ENCODE measurements at regions not wholly inside any gene's neighbourhood (a gene's known extent, or its start where the extent isn't known, plus 50 kb on each side); places are given as distances from the start of the nearest gene placed in this dataset.

GRCh38 chr1:208818770-208819445 is 574.7 kb upstream of the PLXNA2 start:
- H3K4me1 ChIP-seq: no peaks in the 10 kb centered on the region
- no peak for DNase-seq (ENCODE audit: extremely low spot score)
- TF ChIP-seq EP300 (IDR thresholded peaks at IDR 0.05) (no peak), POLR2A (IDR thresholded peaks at IDR 0.05; ENCODE audit: low read depth) (no peak), POLR2AphosphoS5 (IDR thresholded peaks at IDR 0.05) (no peak), CTCF (IDR thresholded peaks at IDR 0.05) (no peak)
- intact Hi-C loops (cut with DNase I): no loop called here
- no peak overlapping the region for H3K27ac ChIP-seq (replicated peaks in 1 of 4)
- WGBS: 82% methylated on average over 8 of the region's 8 CpGs
- no peak overlapping the region for H3K4me3 ChIP-seq
- H3K36me3 ChIP-seq: no peaks in the 10 kb centered on the region
- H3K9me3 ChIP-seq: no peaks in the 10 kb centered on the region
- no peaks in the 10 kb centered on the region for H3K27me3 ChIP-seq

- H3K9me3 ChIP-seq: no peaks in the 10 kb centered on the region
- no peaks in the 10 kb centered on the region for H3K4me1 ChIP-seq
- no peak for DNase-seq (ENCODE audit: extremely low spot score)
- no peaks in the 10 kb centered on the region for H3K27me3 ChIP-seq
- H3K4me3 ChIP-seq: no peak overlapping the region
- intact Hi-C loops (cut with DNase I): no loop called here
- H3K36me3 ChIP-seq: no peaks in the 10 kb centered on the region
- H3K27ac ChIP-seq (replicated peaks in 1 of 4): no peak overlapping the region
- no peak for TF ChIP-seq POLR2AphosphoS5 (IDR thresholded peaks at IDR 0.05)
- no peak for TF ChIP-seq POLR2A (IDR thresholded peaks at IDR 0.05; ENCODE audit: low read depth)
- TF ChIP-seq EP300 (IDR thresholded peaks at IDR 0.05): no peak
- no peak for TF ChIP-seq CTCF (IDR thresholded peaks at IDR 0.05)
- WGBS: 50% methylated on average over 2 of the region's 2 CpGs
Measured at GRCh38 chr1:208820580-208821212, 576.5 kb upstream of the PLXNA2 start.

GRCh38 chr1:208821939-208822338 is 577.8 kb upstream of the PLXNA2 start:
- intact Hi-C loops (cut with DNase I): no loop called here
- H3K4me3 ChIP-seq: no peak overlapping the region
- H3K4me1 ChIP-seq: no peaks in the 10 kb centered on the region
- no peaks in the 10 kb centered on the region for H3K36me3 ChIP-seq
- no peak for DNase-seq (ENCODE audit: extremely low spot score)
- H3K27ac ChIP-seq (replicated peaks in 1 of 4): no peak overlapping the region
- H3K9me3 ChIP-seq: no peaks in the 10 kb centered on the region
- TF ChIP-seq POLR2A (IDR thresholded peaks at IDR 0.05; ENCODE audit: low read depth) (no peak), EP300 (IDR thresholded peaks at IDR 0.05) (no peak), POLR2AphosphoS5 (IDR thresholded peaks at IDR 0.05) (no peak), CTCF (IDR thresholded peaks at IDR 0.05) (no peak)
- WGBS: 94% methylated on average over 7 of the region's 7 CpGs
- H3K27me3 ChIP-seq: peaks cover 0 to 3% (median 0%) of the 10 kb centered on the region in 4 donors

GRCh38 chr1:208825300-208825699 is 581.1 kb upstream of the PLXNA2 start:
- intact Hi-C loops (cut with DNase I): no loop called here
- H3K4me3 ChIP-seq: no peak overlapping the region
- no peak for DNase-seq (ENCODE audit: extremely low spot score)
- 70% methylated on average over 2 of the region's 2 CpGs for WGBS
- no peaks in the 10 kb centered on the region for H3K9me3 ChIP-seq
- H3K27ac ChIP-seq (replicated peaks in 1 of 4): no peak overlapping the region
- H3K36me3 ChIP-seq: no peaks in the 10 kb centered on the region
- peaks cover 0 to 3% (median 0%) of the 10 kb centered on the region in 4 donors for H3K27me3 ChIP-seq
- TF ChIP-seq POLR2AphosphoS5 (IDR thresholded peaks at IDR 0.05): no peak
- TF ChIP-seq EP300 (IDR thresholded peaks at IDR 0.05): no peak
- TF ChIP-seq CTCF (IDR thresholded peaks at IDR 0.05): no peak
- TF ChIP-seq POLR2A (IDR thresholded peaks at IDR 0.05; ENCODE audit: low read depth): no peak
- no peaks in the 10 kb centered on the region for H3K4me1 ChIP-seq
